Tibial nerve (tissue), 4 donors: ENCODE measurements at regions not wholly inside any gene's neighbourhood (a gene's known extent, or its start where the extent isn't known, plus 50 kb on each side); places are given as distances from the start of the nearest gene placed in this dataset.

Source experiments
- DNase-seq, 2 donors: peaks; one replicate each; pipeline ENCODE4 v3.0.0-alpha.2; 2019; ENCODE audit warnings: low spot score in 2 of 2
- H3K27ac ChIP-seq, 4 donors: fragments of 200-600 bp; sonication (generic) in 3 of 4; one replicate each; pipeline ENCODE4 v1.5.1; 2017 to 2019; ENCODE audit warnings: mild to moderate bottlenecking in 1 of 4
- H3K27me3 ChIP-seq, 2 donors: fragments of 200-600 bp; sonication (generic) in 1 of 2; one replicate each; pipeline versions ENCODE4 v1.5.1 to v1.6.0; 2017 to 2019
- H3K36me3 ChIP-seq, 3 donors: fragments of 200-600 bp; sonication (generic); one replicate each; pipeline ENCODE4 v1.5.1; 2018 to 2019
- H3K4me1 ChIP-seq, 4 donors: fragments of 200-600 bp; sonication (generic) in 3 of 4; one replicate each; pipeline ENCODE4 v1.5.1; 2017 to 2019
- H3K4me3 ChIP-seq, 4 donors: fragments of 200-600 bp; sonication (generic) in 3 of 4; one replicate each; pipeline ENCODE4 v1.5.1; 2017 to 2019; ENCODE audit warnings: mild to moderate bottlenecking in 1 of 4, moderate library complexity in 1 of 4
- H3K9me3 ChIP-seq, 4 donors: fragments of 200-600 bp; sonication (generic) in 3 of 4; one replicate each; pipeline ENCODE4 v1.5.1; 2017 to 2019
- EP300 ChIP-seq, 2 donors: sonication (generic); formaldehyde crosslinking; IDR thresholded peaks; one replicate each; pipeline ENCODE4 v1.6.1; 2017; ENCODE audit warnings: antibody characterized with exemption in 2 of 2, mild to moderate bottlenecking in 1 of 2
- POLR2A ChIP-seq, 2 donors: fragments of 450-650 bp; IDR thresholded peaks; one replicate each; pipeline ENCODE4 v1.6.1; 2017; ENCODE audit warnings: antibody characterized with exemption in 2 of 2, mild to moderate bottlenecking in 2 of 2, moderate library complexity in 2 of 2
- WGBS, 2 donors: methylation state at CpG; one replicate each; pipeline ENCODE4 v1.1.5; 2018; 5-methylcytosine and 5-hydroxymethylcytosine counted together
- TF ChIP-seq, protein P1 (sequence below), 5 experiments: fragments of 200-600 bp in 3 of 5; fragments of 450-650 bp in 2 of 5; sonication (generic) in 3 of 5; IDR thresholded peaks; one replicate each; pipeline ENCODE4 v1.5.1; 2016 to 2019; ENCODE audit warnings: antibody characterized with exemption in 5 of 5, mild to moderate bottlenecking in 3 of 5, moderate library complexity in 2 of 5

DNA sequence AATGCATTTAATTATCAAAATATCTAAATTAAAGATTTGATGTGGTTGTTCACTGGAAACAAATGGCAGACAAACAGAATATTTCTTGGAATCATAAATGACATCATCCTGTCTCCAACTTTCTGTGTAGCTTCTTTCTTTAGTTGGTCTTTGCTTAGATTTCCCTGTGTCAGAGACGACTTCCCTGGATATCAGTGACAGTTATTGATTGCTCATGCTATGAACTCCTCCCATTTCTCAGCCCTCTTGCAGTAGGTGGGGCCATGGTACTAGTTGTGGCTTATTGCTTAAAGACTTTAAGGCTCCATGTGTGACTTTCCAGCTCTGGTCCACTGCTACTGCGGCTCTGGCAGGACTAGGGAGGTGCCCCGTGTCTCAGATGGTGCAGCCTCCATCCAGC, 592.6 kb downstream of the MTRR start:
- H3K36me3 ChIP-seq = peaks cover 0 to 5% (median 0%) of the 10 kb centered on the region in 3 donors
- H3K27me3 ChIP-seq = no peaks in the 10 kb centered on the region
- no peak overlapping the region for H3K4me3 ChIP-seq
- no peak overlapping the region for H3K27ac ChIP-seq
- 63 to 65% methylated on average over 3 of the region's 3 CpGs for WGBS, 2 donors
- peaks cover 0 to 14% (median 0%) of the 10 kb centered on the region in 4 donors for H3K4me1 ChIP-seq
- TF ChIP-seq EP300 (IDR thresholded peaks at IDR 0.05) (no peak), POLR2A (IDR thresholded peaks at IDR 0.05) (no peak)
- TF ChIP-seq, protein P1, sequence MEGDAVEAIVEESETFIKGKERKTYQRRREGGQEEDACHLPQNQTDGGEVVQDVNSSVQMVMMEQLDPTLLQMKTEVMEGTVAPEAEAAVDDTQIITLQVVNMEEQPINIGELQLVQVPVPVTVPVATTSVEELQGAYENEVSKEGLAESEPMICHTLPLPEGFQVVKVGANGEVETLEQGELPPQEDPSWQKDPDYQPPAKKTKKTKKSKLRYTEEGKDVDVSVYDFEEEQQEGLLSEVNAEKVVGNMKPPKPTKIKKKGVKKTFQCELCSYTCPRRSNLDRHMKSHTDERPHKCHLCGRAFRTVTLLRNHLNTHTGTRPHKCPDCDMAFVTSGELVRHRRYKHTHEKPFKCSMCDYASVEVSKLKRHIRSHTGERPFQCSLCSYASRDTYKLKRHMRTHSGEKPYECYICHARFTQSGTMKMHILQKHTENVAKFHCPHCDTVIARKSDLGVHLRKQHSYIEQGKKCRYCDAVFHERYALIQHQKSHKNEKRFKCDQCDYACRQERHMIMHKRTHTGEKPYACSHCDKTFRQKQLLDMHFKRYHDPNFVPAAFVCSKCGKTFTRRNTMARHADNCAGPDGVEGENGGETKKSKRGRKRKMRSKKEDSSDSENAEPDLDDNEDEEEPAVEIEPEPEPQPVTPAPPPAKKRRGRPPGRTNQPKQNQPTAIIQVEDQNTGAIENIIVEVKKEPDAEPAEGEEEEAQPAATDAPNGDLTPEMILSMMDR (IDR thresholded peaks at IDR 0.05) = no peak
- no peak for DNase-seq
- peaks cover 0 to 3% (median 0%) of the 10 kb centered on the region in 4 donors for H3K9me3 ChIP-seq

DNA sequence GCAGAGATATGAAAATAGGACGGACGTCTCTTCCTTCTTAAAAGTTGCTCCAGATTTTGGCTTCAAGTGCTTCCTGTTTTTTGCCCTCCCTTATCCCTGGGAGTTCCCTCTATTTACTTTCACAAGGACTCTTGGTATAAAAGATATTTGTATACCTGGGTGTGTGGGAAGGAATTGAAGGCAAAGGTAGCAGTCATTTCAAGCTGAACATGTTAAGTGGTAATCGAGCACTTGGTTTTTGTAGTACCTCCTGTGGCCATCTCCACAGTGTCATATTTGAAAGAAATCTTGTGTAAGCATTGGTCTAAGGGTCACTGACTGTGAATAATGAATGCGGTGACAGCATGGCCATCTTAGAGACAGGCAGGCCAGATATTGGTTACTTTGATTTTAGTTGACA, 593.6 kb downstream of the MTRR start:
- no peak for TF ChIP-seq EP300 (IDR thresholded peaks at IDR 0.05)
- no peak overlapping the region for H3K27ac ChIP-seq
- H3K36me3 ChIP-seq = peaks cover 0 to 5% (median 0%) of the 10 kb centered on the region in 3 donors
- H3K27me3 ChIP-seq = no peaks in the 10 kb centered on the region
- no peak overlapping the region for H3K4me3 ChIP-seq
- peaks cover 0 to 2% (median 0%) of the 10 kb centered on the region in 4 donors for H3K9me3 ChIP-seq
- no peak for DNase-seq
- peaks cover 0 to 10% (median 0%) of the 10 kb centered on the region in 4 donors for H3K4me1 ChIP-seq
- 74 to 75% methylated on average over 4 of the region's 4 CpGs for WGBS, 2 donors

DNA sequence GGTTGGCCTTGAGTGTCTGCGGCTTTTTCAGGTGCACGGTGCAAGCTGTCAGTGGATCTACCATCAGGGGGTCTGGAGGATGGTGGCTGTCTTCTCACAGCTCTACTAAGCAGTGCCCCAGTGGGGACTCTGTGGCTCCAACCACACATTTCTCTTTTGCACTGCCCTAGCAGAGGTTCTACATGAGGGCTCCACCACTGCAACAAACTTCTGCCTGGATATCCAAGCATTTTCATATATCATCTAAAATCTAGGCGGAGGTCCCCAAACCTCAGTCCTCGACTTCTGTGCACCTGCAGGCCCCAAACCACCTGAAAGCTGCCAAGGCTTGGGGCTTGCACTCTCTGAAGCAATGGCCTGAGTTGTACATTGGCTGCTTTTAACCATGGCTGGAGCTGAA, 601.5 kb downstream of the MTRR start:
- no peak for DNase-seq
- Histone ChIP-seq H3K9me3 (peaks cover 0 to 8% (median 0%) of the 10 kb centered on the region in 4 donors), H3K36me3 (no peaks in the 10 kb centered on the region), H3K27me3 (no peaks in the 10 kb centered on the region), H3K4me1 (no peaks in the 10 kb centered on the region), H3K27ac (no peak overlapping the region), H3K4me3 (no peak overlapping the region)
- TF ChIP-seq POLR2A (IDR thresholded peaks at IDR 0.05) (no peak), EP300 (IDR thresholded peaks at IDR 0.05) (no peak)
- TF ChIP-seq, protein P1 (IDR thresholded peaks at IDR 0.05) = no peak
- WGBS, 2 donors = 79 to 92% methylated on average over 4 of the region's 4 CpGs

DNA sequence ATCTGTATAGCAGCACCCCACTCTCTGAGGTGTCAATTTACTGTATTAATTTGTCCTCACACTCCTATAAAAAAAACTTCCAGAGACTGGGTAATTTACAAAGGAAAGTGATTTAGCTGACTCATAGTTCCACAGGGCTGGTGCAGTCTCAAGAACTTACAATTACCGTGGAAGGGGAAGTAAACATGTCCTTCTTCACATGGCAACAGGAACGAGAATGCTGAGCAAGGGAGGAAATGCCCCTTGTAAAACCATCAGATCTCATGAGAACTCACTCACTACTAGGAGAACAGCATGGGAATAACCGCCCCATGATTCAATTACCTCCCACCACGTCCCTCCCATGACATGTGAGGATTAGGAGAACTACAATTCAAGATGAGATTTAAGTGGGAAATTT, 602.6 kb downstream of the MTRR start:
- no peak for DNase-seq

DNA sequence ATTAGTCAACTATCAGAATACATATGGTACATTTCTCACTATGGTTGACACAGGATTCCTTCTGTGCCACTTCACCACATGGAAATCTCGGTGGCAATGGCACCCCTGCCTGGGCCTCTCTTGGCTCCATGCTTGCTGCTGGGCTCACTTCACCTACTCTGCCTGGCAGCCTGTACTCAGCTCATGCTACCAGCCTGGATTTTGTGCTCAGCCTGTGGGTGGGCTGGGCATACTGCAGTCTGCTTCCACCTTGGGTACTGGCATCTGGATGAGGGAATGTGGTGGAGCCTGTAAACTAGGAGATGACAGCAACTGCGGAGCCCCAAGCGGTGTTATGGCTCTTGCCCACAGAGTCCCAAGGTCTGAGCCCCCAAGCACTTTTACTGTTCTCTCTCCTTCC, 604.1 kb downstream of the MTRR start:
- 96% methylated on average over 3 of the region's 3 CpGs for WGBS, 2 donors
- DNase-seq = no peak

More for the DNA sequence above, 602.6 kb downstream of the MTRR start:
- Histone ChIP-seq H3K27me3 (no peaks in the 10 kb centered on the region), H3K9me3 (peaks cover 0 to 8% (median 0%) of the 10 kb centered on the region in 4 donors), H3K36me3 (no peaks in the 10 kb centered on the region), H3K4me1 (no peaks in the 10 kb centered on the region), H3K27ac (no peak overlapping the region), H3K4me3 (no peak overlapping the region)
- 62 to 64% methylated on average over 4 of the region's 4 CpGs for WGBS, 2 donors
- TF ChIP-seq EP300 (IDR thresholded peaks at IDR 0.05) (no peak), POLR2A (IDR thresholded peaks at IDR 0.05) (no peak)
- TF ChIP-seq, protein P1 (IDR thresholded peaks at IDR 0.05) = no peak

More for the DNA sequence above, 604.1 kb downstream of the MTRR start:
- Histone ChIP-seq H3K36me3 (no peaks in the 10 kb centered on the region), H3K9me3 (peaks cover 0 to 8% (median 0%) of the 10 kb centered on the region in 4 donors), H3K27ac (no peak overlapping the region), H3K27me3 (no peaks in the 10 kb centered on the region), H3K4me3 (no peak overlapping the region), H3K4me1 (no peaks in the 10 kb centered on the region)
- TF ChIP-seq POLR2A (IDR thresholded peaks at IDR 0.05) = no peak
- TF ChIP-seq, protein P1 (IDR thresholded peaks at IDR 0.05) = no peak
- no peak for TF ChIP-seq EP300 (IDR thresholded peaks at IDR 0.05)
